Superior temporal gyrus (tissue), 1 donor: ENCODE measurements at regions not wholly inside any gene's neighbourhood (a gene's known extent, or its start where the extent isn't known, plus 50 kb on each side); places are given as distances from the start of the nearest gene placed in this dataset.

Source experiments
- DNase-seq: peaks from one replicate; pipeline ENCODE4 v3.0.0-alpha.2; 2016; ENCODE audit errors: extremely low spot score

DNA sequence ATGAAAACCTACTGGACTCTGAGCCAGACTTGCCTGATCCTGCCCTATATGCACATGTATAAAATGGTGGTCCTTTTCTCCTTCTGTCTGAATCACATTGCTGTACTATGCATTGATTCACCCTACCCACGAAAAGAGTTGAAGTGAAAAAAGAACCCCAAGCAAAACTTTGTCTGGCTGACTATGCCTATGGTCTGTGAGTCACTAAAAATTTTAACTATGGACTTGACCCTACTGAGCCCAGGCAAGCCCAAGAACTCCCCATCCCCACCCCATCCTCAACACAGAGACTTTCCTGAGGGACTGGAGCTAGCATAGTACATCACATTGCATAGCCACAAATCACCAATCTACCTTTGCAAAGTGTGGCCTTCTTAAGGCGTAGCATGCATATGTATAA is 116.6 kb upstream of the TENM3 start:
- no peak for DNase-seq

DNA sequence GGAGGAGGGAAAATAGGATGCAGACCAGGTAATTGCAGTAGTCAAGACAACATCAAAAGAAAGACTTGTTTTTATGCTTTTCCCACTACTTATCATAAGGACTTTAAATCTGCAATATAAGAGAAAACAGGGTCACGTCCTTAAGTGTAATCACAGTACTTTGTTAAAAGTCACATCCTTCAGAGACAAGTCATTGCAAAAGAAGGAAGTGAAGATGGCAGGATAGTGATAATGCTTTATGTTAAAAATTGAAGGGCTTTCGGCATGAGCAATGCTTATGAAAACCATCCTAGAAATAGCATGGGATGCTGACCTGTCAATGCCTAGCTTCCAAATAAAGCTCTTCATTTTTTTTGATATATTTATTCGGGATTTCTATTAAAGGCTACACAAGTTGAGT is 110.2 kb upstream of the TENM3 start:
- DNase-seq: no peak

DNA sequence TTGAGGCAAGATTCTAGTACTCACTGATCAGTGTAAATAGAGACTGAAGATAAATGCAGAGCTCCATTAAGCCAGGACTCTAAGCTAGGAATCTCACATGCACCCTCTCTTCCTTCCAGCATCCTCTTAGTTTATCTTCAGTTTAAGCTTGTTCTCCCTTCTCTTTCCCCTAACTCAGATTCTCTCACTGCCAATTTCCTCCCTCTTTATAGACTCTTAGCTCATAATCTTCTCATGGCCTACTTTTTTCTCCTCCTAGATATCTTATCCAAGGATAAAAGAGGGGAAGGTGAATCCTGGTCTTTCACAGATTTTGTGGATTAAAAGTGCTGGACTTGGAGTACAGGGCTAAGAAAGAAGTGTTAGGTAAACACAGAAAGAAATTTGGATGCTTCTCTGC is 108.9 kb upstream of the TENM3 start:
- DNase-seq: no peak

DNA sequence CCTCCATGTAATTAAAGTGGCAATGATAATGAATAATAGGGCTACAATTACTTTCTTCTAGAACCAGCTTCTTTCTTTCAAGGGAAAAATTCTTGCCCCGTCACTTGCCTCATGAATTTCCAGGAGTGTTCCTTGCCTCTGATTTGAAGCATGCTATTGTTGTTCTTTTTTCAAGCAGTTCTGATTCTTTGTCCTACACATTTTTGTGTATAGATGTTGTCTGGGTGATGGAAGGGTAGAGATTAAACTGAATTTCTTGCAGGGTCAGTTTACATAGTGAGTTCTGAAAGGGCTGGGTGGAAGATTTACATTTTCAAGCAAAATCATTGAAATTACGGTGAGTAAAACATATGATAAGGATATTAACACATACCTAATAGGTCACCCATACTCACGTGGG is 107.0 kb upstream of the TENM3 start:
- DNase-seq: no peak

DNA sequence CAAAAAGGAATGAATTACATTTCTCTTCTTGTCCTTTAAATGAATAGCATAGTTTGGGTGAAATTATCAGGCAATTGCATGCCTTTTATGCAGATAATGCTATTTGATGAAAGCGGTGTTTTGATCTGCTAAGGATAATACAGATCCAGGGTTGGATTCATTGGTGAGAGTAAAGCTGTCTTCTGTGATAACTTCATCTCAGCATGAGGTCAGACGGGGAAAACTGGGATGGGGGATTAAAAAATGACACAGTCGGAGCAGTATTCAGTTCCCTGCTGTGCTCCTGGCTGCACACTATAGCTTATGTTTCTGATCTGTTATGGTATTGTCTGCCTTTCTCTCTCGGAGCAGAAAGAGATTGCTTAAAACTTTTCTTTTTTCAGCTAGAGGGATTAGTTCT is 105.9 kb upstream of the TENM3 start:
- DNase-seq: no peak

DNA sequence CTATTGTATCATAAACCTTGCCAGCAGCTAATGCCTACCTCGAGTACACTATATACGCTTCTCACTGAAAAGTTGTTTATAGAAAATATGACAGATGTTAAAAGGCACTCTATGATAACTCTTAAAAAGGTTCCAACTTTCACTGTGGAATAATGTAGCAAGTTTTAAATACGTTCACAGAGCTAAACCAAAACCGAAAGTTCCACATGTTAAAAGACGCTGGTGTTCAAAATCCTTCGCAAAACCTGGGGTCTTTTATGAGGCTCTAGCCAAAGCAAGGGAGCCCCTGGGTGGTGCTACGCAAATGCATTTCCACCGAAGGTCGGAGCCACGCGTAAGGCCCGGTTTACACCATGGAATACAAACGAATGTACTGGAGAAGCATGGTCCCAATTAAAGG is 103.7 kb upstream of the TENM3 start:
- DNase-seq: no peak

DNA sequence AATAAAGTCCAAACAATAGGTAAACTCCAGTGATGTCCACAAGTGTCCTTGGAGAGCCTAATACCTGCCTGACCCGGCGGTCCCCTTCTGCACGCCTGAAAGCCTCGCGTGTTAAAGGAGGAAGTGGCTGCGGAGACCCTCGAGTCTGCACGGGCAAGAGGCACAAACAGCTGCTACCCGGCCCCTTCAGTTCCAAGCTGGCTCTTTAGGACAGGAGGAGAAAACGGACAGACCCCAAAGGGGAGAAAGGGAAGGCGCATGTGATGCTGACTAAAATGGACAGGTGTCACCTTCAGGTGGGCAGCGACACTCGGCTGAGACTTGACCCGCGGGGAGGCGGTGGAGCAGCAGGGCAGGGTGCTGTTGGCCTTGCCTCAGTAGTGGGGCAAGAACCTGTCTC is 102.7 kb upstream of the TENM3 start:
- no peak for DNase-seq

DNA sequence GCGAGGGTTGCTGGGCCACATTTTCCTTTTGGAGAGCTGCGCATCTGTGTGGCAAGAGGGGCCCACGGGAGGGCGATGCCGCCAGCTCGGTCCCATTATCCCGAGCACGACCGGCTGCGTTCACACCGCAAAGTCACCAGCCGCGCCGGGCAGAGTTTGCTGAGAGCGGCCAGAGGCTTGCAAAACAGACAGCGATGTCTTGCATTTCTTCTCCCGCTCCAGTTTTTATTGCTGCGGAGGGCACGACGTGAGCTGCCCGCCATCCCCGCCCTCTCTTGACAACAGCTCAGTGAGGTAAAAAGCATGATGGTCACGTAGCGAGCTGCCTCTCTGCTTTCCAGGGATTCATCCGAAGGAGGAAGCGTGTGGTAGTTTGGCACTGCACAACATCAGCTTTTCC is 102.1 kb upstream of the TENM3 start:
- DNase-seq: no peak

DNA sequence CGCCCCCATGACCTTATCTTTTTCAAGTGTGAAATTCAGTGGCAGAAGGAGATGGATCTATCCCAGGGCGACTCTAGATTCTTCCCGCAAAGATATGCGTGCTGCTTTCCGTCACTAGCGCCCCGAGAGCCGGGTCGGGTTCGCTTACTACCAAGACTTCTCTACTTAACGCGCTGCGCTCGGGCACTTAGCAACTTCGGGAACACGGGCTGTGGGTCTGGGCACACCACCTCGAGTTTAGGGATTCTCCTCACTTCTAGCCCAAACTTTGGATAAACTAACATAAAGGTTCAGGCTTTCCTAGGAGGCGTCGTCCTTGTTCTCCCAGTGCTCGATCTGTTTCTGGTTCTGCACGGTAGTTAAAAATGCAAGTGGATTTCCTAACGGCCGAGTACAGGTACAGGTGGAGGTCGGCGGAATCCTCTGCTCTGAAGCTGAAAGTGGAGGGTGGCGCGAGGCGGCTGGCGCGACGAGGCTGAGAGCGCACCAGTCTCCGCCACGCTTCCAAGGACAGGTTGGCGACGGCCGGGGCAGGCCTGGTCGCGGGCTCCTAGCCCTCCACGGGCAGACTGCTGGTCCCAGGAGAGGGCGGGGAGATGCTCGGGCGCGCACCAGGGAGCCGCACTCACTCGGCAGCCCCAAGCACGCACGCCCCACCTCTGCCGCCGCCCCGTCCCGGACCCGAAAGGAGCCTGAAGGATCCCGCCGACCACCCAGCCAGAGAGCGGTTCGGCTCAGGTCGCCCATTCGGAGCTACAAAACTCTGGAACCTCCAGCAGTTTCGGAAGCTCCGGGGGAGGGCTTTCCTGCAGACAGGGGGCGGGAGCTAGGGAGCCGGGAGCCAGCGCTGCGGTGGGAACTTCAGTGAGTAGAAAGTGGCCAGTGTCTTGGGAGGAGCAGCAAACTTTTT is 100.8 kb upstream of the TENM3 start:
- no peak for DNase-seq

DNA sequence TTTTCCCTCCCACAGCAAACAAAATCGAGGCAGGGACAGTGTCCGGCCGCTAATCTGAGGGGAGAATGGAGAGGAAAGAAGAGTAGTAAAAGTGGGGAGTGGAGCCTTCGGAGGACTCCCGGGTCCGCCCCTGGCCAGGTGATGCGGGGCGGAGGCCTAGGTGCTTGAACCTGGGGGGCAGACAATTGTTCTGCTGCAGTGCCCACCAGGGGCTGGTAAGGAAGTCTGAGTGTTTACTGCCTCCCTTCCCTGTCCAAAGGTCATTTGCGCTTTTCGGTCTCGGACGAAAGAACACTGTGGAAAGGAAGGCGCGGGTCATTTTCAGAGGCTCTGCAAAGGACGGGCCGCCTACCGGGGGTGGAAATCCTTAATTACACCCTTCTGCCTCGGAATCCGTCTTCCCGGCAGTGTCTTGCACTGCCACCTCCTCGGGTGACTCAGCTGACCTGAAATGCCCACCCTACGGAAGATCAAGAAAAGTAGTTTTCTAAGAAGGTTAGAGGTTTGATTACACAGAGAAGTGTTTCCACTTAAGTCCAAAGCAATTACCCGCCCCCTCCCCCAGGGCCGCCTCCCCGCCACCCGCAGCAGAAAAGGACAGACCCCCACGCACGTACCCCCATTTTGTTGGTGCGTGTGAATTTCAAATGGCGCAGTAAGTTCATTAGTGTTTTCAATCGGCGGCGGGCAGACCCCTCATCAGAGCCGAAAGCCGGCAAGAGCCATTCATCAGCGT is 99.9 kb upstream of the TENM3 start:
- DNase-seq: no peak

DNA sequence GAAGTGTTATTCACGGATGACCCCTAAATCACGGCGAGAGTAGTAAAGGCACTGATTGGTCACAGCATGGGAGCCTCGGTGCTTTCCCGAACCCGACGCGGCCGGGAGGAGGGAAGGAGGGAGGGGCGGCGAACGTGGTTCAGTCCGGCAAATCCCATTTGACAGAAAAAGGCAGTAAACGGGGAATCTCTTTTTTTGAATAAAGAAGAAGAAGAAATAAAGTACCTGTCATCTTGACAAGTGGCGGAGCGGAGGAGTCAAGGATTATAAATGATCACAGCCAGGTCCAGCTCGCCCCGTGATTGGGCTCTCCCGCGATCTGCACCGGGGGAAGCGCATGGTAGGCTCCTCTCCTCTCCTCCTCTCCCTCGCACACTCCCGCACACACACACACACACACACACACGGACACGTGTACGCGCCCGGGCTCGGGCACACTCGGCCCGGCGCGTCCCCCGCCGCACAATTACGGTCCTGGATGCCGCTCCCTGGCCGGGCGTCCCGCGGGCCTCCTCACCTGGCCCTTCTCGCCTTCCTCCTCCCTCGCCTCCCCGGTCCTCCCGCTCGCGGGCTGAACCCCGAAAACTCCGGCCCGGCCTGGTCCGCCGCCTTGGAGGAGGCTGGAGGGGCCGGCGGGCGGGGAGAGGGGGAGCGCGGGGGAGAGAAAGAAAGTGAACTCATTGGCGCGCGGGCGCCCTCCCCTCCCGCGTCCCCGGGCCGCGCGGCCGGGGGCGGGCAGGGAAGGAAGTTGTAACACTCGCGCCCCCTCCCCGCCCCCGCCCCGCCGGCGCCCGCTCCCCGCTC is 99.2 kb upstream of the TENM3 start:
- DNase-seq: no peak

DNA sequence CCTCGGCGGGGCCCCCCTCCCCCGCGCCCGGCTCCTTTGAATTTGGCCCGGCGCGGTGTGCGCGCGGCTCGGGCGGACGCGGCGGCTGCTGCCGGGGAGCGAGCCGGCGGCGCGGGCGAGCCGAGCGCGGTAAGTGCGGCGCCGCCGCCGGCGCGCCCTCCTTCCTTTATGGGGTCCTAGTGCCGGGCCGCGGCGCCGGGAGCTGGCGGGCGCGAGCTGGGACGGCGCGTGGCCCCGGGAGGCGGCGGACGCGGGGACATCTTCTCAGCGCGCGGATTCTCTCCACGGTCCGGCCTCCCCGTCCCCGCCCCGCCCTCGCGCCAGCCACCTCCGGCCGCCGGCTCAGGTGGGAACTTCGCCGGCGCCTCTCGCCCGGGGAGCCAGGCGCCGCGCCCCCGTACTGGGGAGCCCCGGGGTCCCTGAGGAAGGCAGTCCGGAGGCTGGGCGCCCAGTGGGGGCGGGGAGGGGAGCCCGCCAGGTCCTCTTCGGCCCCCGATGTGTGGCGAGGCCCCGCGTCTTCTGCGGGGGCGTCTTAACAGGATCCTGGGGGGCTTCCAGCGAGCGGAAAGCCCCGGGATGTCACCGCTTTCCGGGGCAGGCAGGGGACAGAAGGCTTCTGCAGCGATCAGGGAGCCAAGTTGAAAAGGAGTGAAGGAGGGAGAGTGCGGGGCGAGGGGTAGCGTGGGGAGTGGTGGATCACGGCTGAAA is 98.4 kb upstream of the TENM3 start:
- no peak for DNase-seq

DNA sequence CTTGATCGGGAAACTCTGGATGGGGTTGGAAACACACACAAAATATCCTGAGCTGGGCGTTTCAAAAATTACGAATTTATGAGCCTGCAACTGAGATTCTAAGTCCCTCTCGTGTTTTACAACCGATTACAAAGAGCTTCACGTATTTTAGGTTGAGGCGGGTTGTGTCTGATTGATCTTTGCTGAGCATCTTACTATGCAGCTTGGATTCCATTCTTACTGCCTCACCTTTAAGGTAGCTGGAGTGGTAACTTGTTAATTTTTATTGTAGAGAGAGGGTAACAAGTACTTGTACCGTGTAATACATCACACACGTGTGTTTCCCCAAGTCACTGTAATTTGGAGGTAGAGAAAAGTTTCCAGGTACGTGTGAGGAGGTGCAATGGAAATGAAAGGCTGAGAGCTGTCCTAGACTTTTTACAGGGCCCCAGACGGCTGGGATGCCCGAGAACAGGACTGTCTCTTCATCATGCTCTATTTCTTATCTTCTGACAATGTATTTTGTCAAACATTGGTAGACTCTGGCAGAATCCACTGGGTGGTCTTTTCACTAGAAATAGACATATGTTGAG is 97.8 kb upstream of the TENM3 start:
- DNase-seq: no peak

DNA sequence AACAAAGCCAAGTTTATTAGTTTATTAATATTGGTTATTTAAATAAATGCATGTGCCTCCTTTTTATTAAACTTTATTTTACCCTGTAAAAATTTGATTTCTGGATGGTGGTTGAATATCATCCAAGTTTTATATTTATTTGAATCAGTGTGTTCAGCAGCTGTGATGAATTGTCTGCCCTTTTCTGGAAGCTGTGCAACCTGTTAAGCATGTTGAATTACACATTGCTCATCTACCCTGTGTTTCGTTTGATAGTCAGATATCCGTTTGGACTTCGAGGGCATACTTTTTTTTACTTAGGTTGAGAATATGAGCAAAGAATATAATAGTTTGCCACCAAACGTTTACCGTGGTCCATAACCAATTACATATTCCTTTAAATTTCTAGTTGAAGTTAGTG is 95.8 kb upstream of the TENM3 start:
- DNase-seq: no peak

DNA sequence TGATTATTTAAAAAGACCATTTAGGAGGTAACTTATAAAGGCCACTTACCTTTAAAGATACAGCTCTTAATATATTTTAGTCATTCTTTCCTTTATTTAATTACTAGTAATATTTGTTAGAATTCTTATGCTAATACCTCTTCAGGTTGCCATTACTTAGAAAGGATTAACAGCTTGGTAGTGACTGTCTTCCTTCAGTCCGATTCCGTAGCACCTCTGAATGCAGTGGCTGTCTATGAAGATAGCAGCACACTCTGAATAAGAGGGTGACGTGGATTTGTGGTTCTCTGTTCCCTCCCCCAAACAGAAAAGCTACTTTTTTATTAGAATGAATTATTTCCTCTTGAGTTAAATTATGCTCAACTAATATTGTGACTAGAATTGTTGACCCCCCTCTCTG is 92.6 kb upstream of the TENM3 start:
- DNase-seq: no peak

DNA sequence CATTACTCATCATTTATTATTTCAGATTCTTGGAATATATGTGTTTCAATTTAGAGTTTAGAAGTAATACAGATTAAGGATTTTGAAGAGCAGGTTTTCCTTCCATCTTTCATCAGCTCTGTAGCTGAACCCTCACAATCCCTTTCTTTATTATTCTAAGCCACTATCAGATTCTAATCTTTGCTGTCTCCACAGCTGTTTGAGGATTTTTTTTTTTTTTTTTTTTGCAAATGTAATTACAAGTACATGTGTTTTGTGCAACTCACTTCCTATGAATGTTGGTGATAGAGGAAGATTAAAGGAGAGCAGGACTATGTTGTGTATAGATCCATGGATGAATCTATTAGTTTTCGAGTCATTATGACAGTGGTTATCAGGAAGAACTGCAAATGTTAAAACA is 87.4 kb upstream of the TENM3 start:
- no peak for DNase-seq

DNA sequence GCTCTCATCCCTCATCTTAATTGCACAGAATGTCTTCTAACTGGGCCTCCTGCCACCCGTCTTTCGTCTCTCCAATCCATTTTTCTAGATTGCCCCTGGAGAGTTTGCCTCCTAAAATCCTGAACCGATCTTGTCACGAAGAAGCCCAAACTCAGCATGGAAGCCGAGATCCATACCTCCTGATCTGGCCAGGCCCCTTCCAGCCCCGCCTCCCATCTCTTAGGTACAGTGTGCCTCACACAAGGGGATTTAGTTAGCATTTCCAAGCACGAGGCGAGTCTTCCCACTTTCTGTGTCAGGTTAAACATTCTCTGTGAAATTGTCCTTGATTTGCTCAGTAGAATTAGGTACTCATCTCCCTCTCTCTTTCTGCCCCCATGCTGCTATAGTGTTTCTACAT is 80.0 kb upstream of the TENM3 start:
- DNase-seq: no peak

DNA sequence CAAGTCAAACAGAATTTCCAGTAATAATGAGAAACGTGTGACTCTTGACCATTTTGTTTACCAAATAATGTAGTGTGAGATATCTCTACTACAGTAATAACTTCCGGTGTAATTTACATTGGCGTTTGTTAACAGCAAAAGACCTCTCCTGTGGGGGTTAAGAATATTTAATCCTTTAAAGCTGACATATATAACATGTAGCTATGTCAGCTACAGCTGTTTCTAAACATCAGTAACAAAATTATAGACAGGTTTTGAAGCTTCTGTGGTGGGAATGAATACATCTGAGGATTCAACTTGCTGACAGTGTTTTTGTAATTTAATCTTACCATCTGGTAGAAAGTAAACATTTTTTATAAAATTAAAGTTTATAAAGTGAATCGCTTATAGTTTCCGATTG is 73.6 kb upstream of the TENM3 start:
- no peak for DNase-seq

DNA sequence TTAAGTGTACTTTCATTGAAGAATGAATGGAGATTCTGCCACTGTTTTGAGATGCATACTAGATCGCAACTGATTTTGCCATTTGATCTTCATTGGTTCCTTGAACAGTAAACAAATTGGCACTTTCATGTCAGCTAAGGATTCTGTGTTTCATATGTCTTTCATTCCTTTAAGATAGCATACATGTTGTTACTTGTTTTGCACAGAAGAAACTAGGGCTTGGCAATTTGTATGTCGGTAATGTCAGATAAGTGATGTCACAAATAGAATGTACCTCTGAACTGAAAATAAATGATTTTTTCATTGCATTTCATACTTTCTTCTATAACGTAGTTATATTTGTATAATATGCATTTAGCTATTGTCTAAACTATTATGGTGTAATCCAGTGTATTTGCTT is 73.2 kb upstream of the TENM3 start:
- no peak for DNase-seq

DNA sequence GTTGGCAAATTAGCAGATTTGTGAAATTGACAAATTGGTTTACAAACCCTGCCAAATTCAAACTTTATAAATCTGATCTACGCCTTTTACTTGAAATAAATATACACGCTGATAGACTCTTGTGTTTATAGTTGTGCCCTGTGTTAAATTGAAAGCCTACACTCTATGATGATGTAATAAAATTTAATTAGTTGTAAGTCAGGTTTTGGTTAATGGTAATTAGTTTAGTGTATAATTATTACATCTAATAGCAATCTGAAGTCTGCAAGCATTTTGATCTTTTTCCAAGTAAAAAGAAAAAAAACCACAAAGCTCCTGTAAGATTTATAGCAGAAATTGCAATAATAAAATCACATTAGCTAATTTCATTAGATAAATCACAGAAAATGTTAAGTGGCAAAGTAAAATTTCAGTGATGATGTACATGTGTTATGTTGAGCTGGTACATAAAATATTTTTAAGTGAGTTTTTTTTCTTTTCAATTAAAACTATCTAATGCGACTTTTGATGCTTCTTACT is 72.7 kb upstream of the TENM3 start:
- no peak for DNase-seq

DNA sequence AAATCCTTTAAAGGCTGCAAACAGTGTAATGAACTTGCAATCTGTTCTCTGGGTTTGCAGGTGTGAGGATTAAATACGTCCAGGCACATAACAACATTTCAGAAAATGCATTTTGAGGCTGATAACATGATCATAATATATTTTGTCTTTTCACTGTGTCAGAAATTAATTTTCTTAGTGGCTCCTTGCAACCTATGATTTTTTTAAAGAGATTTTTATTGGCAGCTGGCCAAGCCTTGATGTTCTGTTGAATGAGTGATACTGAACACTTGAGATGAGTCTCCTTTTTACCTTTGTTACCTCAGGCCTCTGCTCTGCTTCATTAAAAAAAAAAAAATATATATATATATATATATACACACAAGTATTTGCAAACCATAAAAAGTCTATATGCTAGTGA is 68.2 kb upstream of the TENM3 start:
- DNase-seq: no peak
